K562 (cell line): ENCODE measurements at regions not wholly inside any gene's neighbourhood (a gene's known extent, or its start where the extent isn't known, plus 50 kb on each side); places are given as distances from the start of the nearest gene placed in this dataset.

Experiments
- ATAC-seq: fragments of 200-7000 bp; cut with Tn5 transposase; 3 replicates; pipeline ENCODE4 v1.9.1; 2020; ENCODE audit warnings: moderate library complexity
- BruUV-seq: library from RNA; stranded (reverse); fragments of 400-500 nt; replicated peaks from 2 replicates; lab custom pipeline; 2021; lab: Mats Ljungman, UMichigan
- CTCF ChIA-PET: fragments of 300-600 bp; formaldehyde crosslinking; extraction: SDS; loops from one replicate; lab custom pipeline; 2021; ENCODE audit warnings: low intra/inter-chr PET ratio; lab: Yijun Ruan, JAX
- POLR2A ChIA-PET: fragments of 300-600, 350-650 bp; sonication (Branson Sonifier 250); formaldehyde crosslinking; extraction: SDS; loops from one replicate; lab custom pipeline; 2021; ENCODE audit warnings: antibody characterized with exemption, inconsistent platforms; lab: Yijun Ruan, JAX
- DNase-seq, 4 experiments: peaks; one replicate each; pipeline versions ENCODE4 v3.0.0 to v3.0.0-alpha.2; 2011 to 2018; ENCODE audit warnings: low spot score in 3 of 4, mixed read lengths in 3 of 4; ENCODE audit errors: extremely low read depth in 1 of 4
- FAIRE-seq: peaks from 2 replicates; lab custom pipeline; 2011; peaks lifted over from hg19 to GRCh38; lab: Jason Lieb, UNC
- H2AFZ ChIP-seq: 2 replicates; pipeline ENCODE4 v1.6.0; 2011; ENCODE audit warnings: low read depth, low read length, control low read depth, inconsistent platforms
- H3K27ac ChIP-seq: fragments of 200-600 bp; 3 replicates; pipeline ENCODE4 v1.8.0; 2011; ENCODE audit warnings: low read depth, mild to moderate bottlenecking, control low read depth, inconsistent platforms, low read length, moderate library complexity, mixed read lengths; ENCODE audit errors: extremely low read depth
- H3K27me3 ChIP-seq, 2 experiments: fragments of 300-600 bp in 1 of 2; 2 replicates in 1 of 2; 3 replicates in 1 of 2; pipeline versions ENCODE4 v1.6.0 to v1.8.0; 2011; ENCODE audit warnings: inconsistent platforms in 2 of 2, low read length in 2 of 2, mild to moderate bottlenecking in 1 of 2, mixed read lengths in 1 of 2, moderate library complexity in 1 of 2; ENCODE audit not compliant: control insufficient read depth in 2 of 2, insufficient read depth in 2 of 2
- H3K36me3 ChIP-seq: fragments of 300-600 bp; 3 replicates; pipeline ENCODE4 v1.8.0; 2011; ENCODE audit warnings: mild to moderate bottlenecking, low read length, inconsistent platforms; ENCODE audit not compliant: control insufficient read depth, insufficient read depth
- H3K4me1 ChIP-seq, 2 experiments: fragments of 200-600 bp in 1 of 2; replicated peaks in 1 of 2; 2 replicates in 1 of 2; 3 replicates in 1 of 2; pipeline versions ENCODE4 v1.5.1 to v1.8.0; 2011; ENCODE audit warnings: inconsistent platforms in 2 of 2, low read length in 2 of 2, mild to moderate bottlenecking in 1 of 2, mixed read lengths in 1 of 2, moderate library complexity in 1 of 2; ENCODE audit not compliant: control insufficient read depth in 2 of 2, insufficient read depth in 2 of 2
- H3K4me2 ChIP-seq: 2 replicates; pipeline ENCODE4 v1.6.1; 2011; ENCODE audit warnings: low read length, control low read depth, inconsistent platforms, mixed read lengths; ENCODE audit not compliant: insufficient read depth
- H3K4me3 ChIP-seq: fragments of 200-600 bp; sonication (generic), shearing (Covaris generic); 2 replicates; pipeline ENCODE4 v1.5.1; 2016; ENCODE audit warnings: control low read depth, inconsistent platforms
- H3K79me2 ChIP-seq: fragments of 200-600 bp; 3 replicates; pipeline ENCODE4 v1.8.0; 2011; ENCODE audit warnings: low read length, inconsistent platforms; ENCODE audit not compliant: control insufficient read depth, insufficient read depth
- H3K9ac ChIP-seq, 2 experiments: 2 replicates each; pipeline versions ENCODE4 v1.6.0 to v1.6.1; 2011; ENCODE audit warnings: low read depth in 2 of 2, low read length in 2 of 2, control low read depth in 1 of 2, inconsistent platforms in 1 of 2, mild to moderate bottlenecking in 1 of 2, mixed read lengths in 1 of 2; ENCODE audit not compliant: insufficient read depth in 1 of 2
- H3K9me1 ChIP-seq: one replicate; pipeline ENCODE4 v1.6.0; 2011; ENCODE audit warnings: inconsistent platforms, mild to moderate bottlenecking, low read length, moderate library complexity; ENCODE audit not compliant: control insufficient read depth, insufficient read depth
- H3K9me3 ChIP-seq: replicated peaks from 2 replicates; pipeline ENCODE4 v1.5.1; 2011; ENCODE audit warnings: low read depth, low read length, inconsistent platforms; ENCODE audit not compliant: control insufficient read depth, insufficient read depth
- H4K20me1 ChIP-seq: replicated peaks from 2 replicates; pipeline ENCODE4 v1.6.1; 2011; ENCODE audit warnings: low read length, inconsistent platforms, mixed read lengths; ENCODE audit not compliant: control insufficient read depth, insufficient read depth
- ARID1B ChIP-seq: fragments of 450-650 bp; IDR thresholded peaks from 2 replicates; pipeline ENCODE4 v1.6.1; 2016; ENCODE audit warnings: antibody characterized with exemption, mild to moderate bottlenecking, inconsistent platforms
- BRF1 ChIP-seq: IDR thresholded peaks from 3 replicates; pipeline ENCODE4 v1.6.1; 2011; ENCODE audit warnings: borderline replicate concordance, mild to moderate bottlenecking; ENCODE audit not compliant: insufficient read length; ENCODE audit errors: extremely low read depth
- CAMTA2 ChIP-seq: fragments of 250-450 bp; sonication (Bioruptor Pico); conservative IDR thresholded peaks from 2 replicates; pipeline ENCODE4 v1.5.1; 2022
- CBFA2T2 ChIP-seq: fragments of 450-650 bp; conservative IDR thresholded peaks from 2 replicates; pipeline ENCODE4 v1.6.1; 2017; ENCODE audit warnings: mild to moderate bottlenecking
- CHD1 ChIP-seq: fragments of 200-600 bp; sonication (generic); IDR thresholded peaks from one replicate; pipeline ENCODE4 v1.6.1; 2012; ENCODE audit warnings: mild to moderate bottlenecking, moderate library complexity, low read length, inconsistent platforms
- DACH1 ChIP-seq: fragments of 450-650 bp; IDR thresholded peaks from 2 replicates; pipeline ENCODE4 v1.6.1; 2018; ENCODE audit not compliant: partially characterized antibody
- LCOR ChIP-seq: sonication (generic); formaldehyde crosslinking; IDR thresholded peaks from 2 replicates; pipeline ENCODE4 v1.8.0; 2022; ENCODE audit warnings: mild to moderate bottlenecking, missing genetic modification reagents
- MTA1 ChIP-seq: fragments of 450-650 bp; IDR thresholded peaks from 2 replicates; pipeline ENCODE4 v1.6.1; 2017; ENCODE audit warnings: borderline replicate concordance
- PHF21A ChIP-seq: fragments of 450-650 bp; IDR thresholded peaks from 2 replicates; pipeline ENCODE4 v1.6.1; 2017; ENCODE audit warnings: low read depth, borderline replicate concordance
- SRSF7 ChIP-seq: fragments of 200-400 bp; formaldehyde crosslinking; optimal IDR thresholded peaks from 2 replicates; pipeline ENCODE3; 2017; ENCODE audit warnings: mild to moderate bottlenecking, low read depth, low read length
- XRCC5 ChIP-seq: fragments of 200-400 bp; formaldehyde crosslinking; IDR thresholded peaks from 2 replicates; pipeline ENCODE4 v1.6.1; 2017; ENCODE audit warnings: low read depth, mild to moderate bottlenecking, low read length
- ZNF274 ChIP-seq: IDR thresholded peaks from 2 replicates; pipeline ENCODE4 v1.6.1; 2011; ENCODE audit warnings: low read depth, mild to moderate bottlenecking, low read length, moderate library complexity, borderline replicate concordance
- WGBS: fragments of 100-300 bp; shearing (Covaris generic); methylation state at CpG from one replicate; pipeline ENCODE4 v1.1.6; 2016; ENCODE audit warnings: low coverage, mixed read lengths; ENCODE audit not compliant: insufficient coverage; ENCODE audit errors: missing lambda C conversion rate; 5-methylcytosine and 5-hydroxymethylcytosine counted together
- in situ Hi-C: fragments of 300-500 bp; cut with MboI; formaldehyde crosslinking; loops from 4 replicates; pipeline ENCODE4 v1.15.0; 2018; ENCODE audit warnings: inconsistent platforms, mixed read lengths
- intact Hi-C: fragments of 100-400 bp; cut with micrococcal nuclease; formaldehyde crosslinking; loops from 2 replicates; pipeline ENCODE4 v1.14.2; 2022
- TF ChIP-seq, protein P1 (sequence below): sonication (generic); formaldehyde crosslinking; IDR thresholded peaks from 2 replicates; pipeline ENCODE4 v1.8.0; 2022; ENCODE audit warnings: mild to moderate bottlenecking, low read depth, missing genetic modification reagents
- TF ChIP-seq, protein P2 (sequence below): fragments of 450-650 bp; formaldehyde crosslinking; IDR thresholded peaks from 2 replicates; pipeline ENCODE4 v1.4.0; 2020; ENCODE audit warnings: mild to moderate bottlenecking, moderate library complexity
- TF ChIP-seq, protein P3 (sequence below): fragments of 250-450 bp; sonication (Bioruptor Pico); IDR thresholded peaks from 2 replicates; pipeline ENCODE4 v1.8.0; 2022; ENCODE audit warnings: inconsistent platforms
- TF ChIP-seq, protein P4 (sequence below): fragments of 250-450 bp; sonication (Bioruptor Pico); IDR thresholded peaks from 2 replicates; pipeline ENCODE4 v1.8.0; 2021; ENCODE audit warnings: moderate library complexity, mild to moderate bottlenecking, inconsistent platforms
- TF ChIP-seq, protein P5 (sequence below), 2 experiments: fragments of 150-350 bp in 1 of 2; IDR thresholded peaks; 2 replicates each; pipeline ENCODE4 v1.6.1; 2012 to 2016; ENCODE audit warnings: low read depth in 2 of 2, low read length in 2 of 2, mild to moderate bottlenecking in 1 of 2, moderate library complexity in 1 of 2

DNA sequence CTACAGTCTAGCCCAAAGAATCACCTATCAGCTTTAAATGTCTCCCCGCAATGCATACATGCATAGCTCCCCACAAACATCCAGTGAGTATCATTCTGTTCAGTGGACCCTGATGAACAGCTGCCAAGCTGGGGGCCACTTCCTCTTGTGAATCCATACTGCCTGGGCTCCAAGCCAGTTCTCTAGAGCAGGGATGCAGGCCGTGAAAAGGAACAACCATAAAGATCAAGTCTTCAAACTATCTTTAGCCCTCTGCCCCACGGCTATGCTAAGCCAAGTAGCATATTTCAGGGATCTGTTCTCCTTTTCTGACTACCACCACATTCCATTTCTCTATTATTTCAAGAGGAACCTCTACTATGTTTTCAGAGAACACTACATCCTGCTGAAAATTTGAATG, 191.7 kb upstream of the BTBD3 start:
- H3K9ac ChIP-seq = no peak overlapping the region
- DNase-seq = no peak
- no peak for FAIRE-seq
- POLR2A ChIA-PET = no interaction called here
- H3K27ac ChIP-seq = no peak overlapping the region
- H4K20me1 ChIP-seq = no peaks in the 10 kb centered on the region
- H2AFZ ChIP-seq = no peak overlapping the region
- intact Hi-C loops = no loop called here
- H3K27me3 ChIP-seq = no peaks in the 10 kb centered on the region
- no peaks in the 10 kb centered on the region for H3K4me1 ChIP-seq
- no peak for ATAC-seq
- no peak overlapping the region for H3K4me3 ChIP-seq
- H3K9me1 ChIP-seq = no peaks in the 10 kb centered on the region
- no peaks in the 10 kb centered on the region for H3K36me3 ChIP-seq
- no peaks in the 10 kb centered on the region for H3K79me2 ChIP-seq
- BruUV-seq = no TSS peak
- CTCF ChIA-PET = no interaction called here
- H3K9me3 ChIP-seq = no peaks in the 10 kb centered on the region
- 0% methylated on average over 3 of the region's 3 CpGs for WGBS
- no peak overlapping the region for H3K4me2 ChIP-seq
- in situ Hi-C loops = no loop called here
- TF ChIP-seq, protein P1, sequence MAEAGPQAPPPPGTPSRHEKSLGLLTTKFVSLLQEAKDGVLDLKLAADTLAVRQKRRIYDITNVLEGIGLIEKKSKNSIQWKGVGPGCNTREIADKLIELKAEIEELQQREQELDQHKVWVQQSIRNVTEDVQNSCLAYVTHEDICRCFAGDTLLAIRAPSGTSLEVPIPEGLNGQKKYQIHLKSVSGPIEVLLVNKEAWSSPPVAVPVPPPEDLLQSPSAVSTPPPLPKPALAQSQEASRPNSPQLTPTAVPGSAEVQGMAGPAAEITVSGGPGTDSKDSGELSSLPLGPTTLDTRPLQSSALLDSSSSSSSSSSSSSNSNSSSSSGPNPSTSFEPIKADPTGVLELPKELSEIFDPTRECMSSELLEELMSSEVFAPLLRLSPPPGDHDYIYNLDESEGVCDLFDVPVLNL (CRISPR knock-in tag) = no peak
- no peak for TF ChIP-seq DACH1
- TF ChIP-seq, protein P2, sequence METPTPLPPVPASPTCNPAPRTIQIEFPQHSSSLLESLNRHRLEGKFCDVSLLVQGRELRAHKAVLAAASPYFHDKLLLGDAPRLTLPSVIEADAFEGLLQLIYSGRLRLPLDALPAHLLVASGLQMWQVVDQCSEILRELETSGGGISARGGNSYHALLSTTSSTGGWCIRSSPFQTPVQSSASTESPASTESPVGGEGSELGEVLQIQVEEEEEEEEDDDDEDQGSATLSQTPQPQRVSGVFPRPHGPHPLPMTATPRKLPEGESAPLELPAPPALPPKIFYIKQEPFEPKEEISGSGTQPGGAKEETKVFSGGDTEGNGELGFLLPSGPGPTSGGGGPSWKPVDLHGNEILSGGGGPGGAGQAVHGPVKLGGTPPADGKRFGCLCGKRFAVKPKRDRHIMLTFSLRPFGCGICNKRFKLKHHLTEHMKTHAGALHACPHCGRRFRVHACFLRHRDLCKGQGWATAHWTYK = no peak
- TF ChIP-seq ARID1B = no peak
- TF ChIP-seq BRF1 = no peak
- TF ChIP-seq, protein P3, sequence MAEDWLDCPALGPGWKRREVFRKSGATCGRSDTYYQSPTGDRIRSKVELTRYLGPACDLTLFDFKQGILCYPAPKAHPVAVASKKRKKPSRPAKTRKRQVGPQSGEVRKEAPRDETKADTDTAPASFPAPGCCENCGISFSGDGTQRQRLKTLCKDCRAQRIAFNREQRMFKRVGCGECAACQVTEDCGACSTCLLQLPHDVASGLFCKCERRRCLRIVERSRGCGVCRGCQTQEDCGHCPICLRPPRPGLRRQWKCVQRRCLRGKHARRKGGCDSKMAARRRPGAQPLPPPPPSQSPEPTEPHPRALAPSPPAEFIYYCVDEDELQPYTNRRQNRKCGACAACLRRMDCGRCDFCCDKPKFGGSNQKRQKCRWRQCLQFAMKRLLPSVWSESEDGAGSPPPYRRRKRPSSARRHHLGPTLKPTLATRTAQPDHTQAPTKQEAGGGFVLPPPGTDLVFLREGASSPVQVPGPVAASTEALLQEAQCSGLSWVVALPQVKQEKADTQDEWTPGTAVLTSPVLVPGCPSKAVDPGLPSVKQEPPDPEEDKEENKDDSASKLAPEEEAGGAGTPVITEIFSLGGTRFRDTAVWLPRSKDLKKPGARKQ (CRISPR knock-in tag) = no peak
- no peak for TF ChIP-seq LCOR
- no peak for TF ChIP-seq ZNF274
- TF ChIP-seq CBFA2T2 = no peak
- no peak for TF ChIP-seq XRCC5
- no peak for TF ChIP-seq PHF21A
- TF ChIP-seq, protein P4, sequence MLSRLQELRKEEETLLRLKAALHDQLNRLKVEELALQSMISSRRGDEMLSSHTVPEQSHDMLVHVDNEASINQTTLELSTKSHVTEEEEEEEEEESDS = no peak
- TF ChIP-seq, protein P5, sequence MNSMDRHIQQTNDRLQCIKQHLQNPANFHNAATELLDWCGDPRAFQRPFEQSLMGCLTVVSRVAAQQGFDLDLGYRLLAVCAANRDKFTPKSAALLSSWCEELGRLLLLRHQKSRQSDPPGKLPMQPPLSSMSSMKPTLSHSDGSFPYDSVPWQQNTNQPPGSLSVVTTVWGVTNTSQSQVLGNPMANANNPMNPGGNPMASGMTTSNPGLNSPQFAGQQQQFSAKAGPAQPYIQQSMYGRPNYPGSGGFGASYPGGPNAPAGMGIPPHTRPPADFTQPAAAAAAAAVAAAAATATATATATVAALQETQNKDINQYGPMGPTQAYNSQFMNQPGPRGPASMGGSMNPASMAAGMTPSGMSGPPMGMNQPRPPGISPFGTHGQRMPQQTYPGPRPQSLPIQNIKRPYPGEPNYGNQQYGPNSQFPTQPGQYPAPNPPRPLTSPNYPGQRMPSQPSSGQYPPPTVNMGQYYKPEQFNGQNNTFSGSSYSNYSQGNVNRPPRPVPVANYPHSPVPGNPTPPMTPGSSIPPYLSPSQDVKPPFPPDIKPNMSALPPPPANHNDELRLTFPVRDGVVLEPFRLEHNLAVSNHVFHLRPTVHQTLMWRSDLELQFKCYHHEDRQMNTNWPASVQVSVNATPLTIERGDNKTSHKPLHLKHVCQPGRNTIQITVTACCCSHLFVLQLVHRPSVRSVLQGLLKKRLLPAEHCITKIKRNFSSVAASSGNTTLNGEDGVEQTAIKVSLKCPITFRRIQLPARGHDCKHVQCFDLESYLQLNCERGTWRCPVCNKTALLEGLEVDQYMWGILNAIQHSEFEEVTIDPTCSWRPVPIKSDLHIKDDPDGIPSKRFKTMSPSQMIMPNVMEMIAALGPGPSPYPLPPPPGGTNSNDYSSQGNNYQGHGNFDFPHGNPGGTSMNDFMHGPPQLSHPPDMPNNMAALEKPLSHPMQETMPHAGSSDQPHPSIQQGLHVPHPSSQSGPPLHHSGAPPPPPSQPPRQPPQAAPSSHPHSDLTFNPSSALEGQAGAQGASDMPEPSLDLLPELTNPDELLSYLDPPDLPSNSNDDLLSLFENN (IDR thresholded peaks at IDR 0.05; ENCODE audit: low read depth in 2 of 2, low read length in 2 of 2) = no peak
- no peak for TF ChIP-seq CHD1
- no peak for TF ChIP-seq MTA1
- TF ChIP-seq SRSF7 = no peak
- TF ChIP-seq CAMTA2 (CRISPR knock-in tag) = no peak
